ENCODE measurements at regions not wholly inside any gene's neighbourhood (a gene's known extent, or its start where the extent isn't known, plus 50 kb on each side); places are given as distances from the start of the nearest gene placed in this dataset.

DNA sequence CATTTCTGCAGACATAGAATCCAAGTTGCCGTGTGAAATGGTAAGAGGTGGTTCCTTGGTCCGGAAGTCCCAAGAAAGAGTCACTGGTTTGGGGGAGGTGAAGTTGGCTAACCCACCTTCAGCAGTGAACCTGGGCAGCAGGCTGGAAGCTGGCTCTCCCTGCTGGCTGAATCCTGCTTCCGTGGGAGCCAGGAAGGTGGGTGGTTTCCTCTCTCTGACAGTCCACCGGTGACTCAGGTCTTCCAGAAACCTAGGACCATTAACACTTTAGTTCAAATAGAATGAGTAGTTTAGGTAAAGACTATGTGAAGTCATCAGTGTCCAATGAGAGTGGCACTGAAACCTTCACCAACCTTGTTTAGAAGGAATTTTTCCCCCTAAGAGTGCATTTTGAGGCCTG is 87.4 kb upstream of the CACNA2D3 start:
- TF ChIP-seq, protein P1, sequence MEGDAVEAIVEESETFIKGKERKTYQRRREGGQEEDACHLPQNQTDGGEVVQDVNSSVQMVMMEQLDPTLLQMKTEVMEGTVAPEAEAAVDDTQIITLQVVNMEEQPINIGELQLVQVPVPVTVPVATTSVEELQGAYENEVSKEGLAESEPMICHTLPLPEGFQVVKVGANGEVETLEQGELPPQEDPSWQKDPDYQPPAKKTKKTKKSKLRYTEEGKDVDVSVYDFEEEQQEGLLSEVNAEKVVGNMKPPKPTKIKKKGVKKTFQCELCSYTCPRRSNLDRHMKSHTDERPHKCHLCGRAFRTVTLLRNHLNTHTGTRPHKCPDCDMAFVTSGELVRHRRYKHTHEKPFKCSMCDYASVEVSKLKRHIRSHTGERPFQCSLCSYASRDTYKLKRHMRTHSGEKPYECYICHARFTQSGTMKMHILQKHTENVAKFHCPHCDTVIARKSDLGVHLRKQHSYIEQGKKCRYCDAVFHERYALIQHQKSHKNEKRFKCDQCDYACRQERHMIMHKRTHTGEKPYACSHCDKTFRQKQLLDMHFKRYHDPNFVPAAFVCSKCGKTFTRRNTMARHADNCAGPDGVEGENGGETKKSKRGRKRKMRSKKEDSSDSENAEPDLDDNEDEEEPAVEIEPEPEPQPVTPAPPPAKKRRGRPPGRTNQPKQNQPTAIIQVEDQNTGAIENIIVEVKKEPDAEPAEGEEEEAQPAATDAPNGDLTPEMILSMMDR (IDR thresholded peaks at IDR 0.05): no peak
- TF ChIP-seq POLR2A (IDR thresholded peaks at IDR 0.05): no peak
- no peak for TF ChIP-seq EP300 (IDR thresholded peaks at IDR 0.05)
